H1 (cell line): ENCODE measurements at regions not wholly inside any gene's neighbourhood (a gene's known extent, or its start where the extent isn't known, plus 50 kb on each side); places are given as distances from the start of the nearest gene placed in this dataset.
A peak's percentile ranks its signal among the peaks of the same experiment; 100 is the strongest.

ENCODE experiments used
- CTCF ChIA-PET: fragments of 300-600 bp; sonication (Branson Sonifier 250); formaldehyde crosslinking; loops from one replicate; lab custom pipeline; 2021; ENCODE audit not compliant: partially characterized antibody; lab: Charles Lee
- POLR2A ChIA-PET: fragments of 300-600 bp; sonication (Branson Sonifier 250); formaldehyde crosslinking; loops from one replicate; lab custom pipeline; 2021; ENCODE audit warnings: inconsistent platforms; ENCODE audit not compliant: partially characterized antibody; lab: Charles Lee
- DNase-seq, 2 experiments: peaks; one replicate each; pipeline versions ENCODE4 v3.0.0 to v3.0.0-alpha.2; 2010 to 2022; ENCODE audit warnings: low spot score in 2 of 2, low read depth in 1 of 2, mixed read lengths in 1 of 2
- FAIRE-seq: peaks from 2 replicates; lab custom pipeline; 2011; peaks lifted over from hg19 to GRCh38; lab: Jason Lieb, UNC
- H2AFZ ChIP-seq: 2 replicates; pipeline ENCODE4 v1.8.1; 2012; ENCODE audit warnings: low read length, inconsistent platforms
- H2AK5ac ChIP-seq: 2 replicates; pipeline ENCODE4 v1.6.1; 2013; ENCODE audit warnings: low read depth, low read length
- H2BK120ac ChIP-seq: replicated peaks from 2 replicates; pipeline ENCODE3; 2013; ENCODE audit warnings: low read depth, low read length, inconsistent platforms
- H2BK12ac ChIP-seq: 2 replicates; pipeline ENCODE4 v1.6.1; 2013; ENCODE audit warnings: low read depth, low read length
- H2BK15ac ChIP-seq: 2 replicates; pipeline ENCODE4 v1.6.1; 2013; ENCODE audit warnings: low read length
- H2BK20ac ChIP-seq: 2 replicates; pipeline ENCODE4 v1.6.1; 2013; ENCODE audit warnings: low read length
- H2BK5ac ChIP-seq: 2 replicates; pipeline ENCODE4 v1.6.1; 2013; ENCODE audit warnings: low read depth, low read length
- H3K14ac ChIP-seq: 2 replicates; pipeline ENCODE4 v1.6.1; 2013; ENCODE audit warnings: inconsistent platforms; ENCODE audit not compliant: insufficient read length
- H3K18ac ChIP-seq: 2 replicates; pipeline ENCODE4 v1.6.1; 2013; ENCODE audit warnings: low read length; ENCODE audit errors: extremely low read depth
- H3K23ac ChIP-seq: 2 replicates; pipeline ENCODE4 v1.6.1; 2013; ENCODE audit warnings: inconsistent platforms; ENCODE audit not compliant: insufficient read length
- H3K23me2 ChIP-seq: 2 replicates; pipeline ENCODE4 v1.6.1; 2013; ENCODE audit warnings: low read depth, low read length
- H3K27ac ChIP-seq: 2 replicates; pipeline ENCODE4 v1.6.1; 2011; ENCODE audit warnings: low read depth, low read length, inconsistent platforms
- H3K27me3 ChIP-seq, 4 experiments: replicated peaks in 1 of 4; 1 replicate in 1 of 4; 2 replicates in 3 of 4; pipeline versions ENCODE4 v1.6.1 to v1.8.1; 2011 to 2013; ENCODE audit warnings: low read length in 3 of 4, mild to moderate bottlenecking in 3 of 4, inconsistent platforms in 2 of 4, mixed read lengths in 2 of 4, moderate library complexity in 1 of 4; ENCODE audit not compliant: control insufficient read depth in 3 of 4, insufficient read depth in 3 of 4; ENCODE audit errors: extremely low read depth in 1 of 4
- H3K36me3 ChIP-seq, 4 experiments: 2 replicates each; pipeline versions ENCODE4 v1.6.1 to v1.8.1; 2011 to 2013; ENCODE audit warnings: mild to moderate bottlenecking in 4 of 4, low read length in 3 of 4, moderate library complexity in 2 of 4, control low read depth in 1 of 4, inconsistent platforms in 1 of 4; ENCODE audit not compliant: insufficient read depth in 4 of 4, control insufficient read depth in 2 of 4
- H3K4ac ChIP-seq: replicated peaks from 2 replicates; pipeline ENCODE3; 2013; ENCODE audit warnings: low read length, low read depth, mixed read lengths, inconsistent platforms; ENCODE audit not compliant: insufficient read length
- H3K4me1 ChIP-seq, 4 experiments: replicated peaks in 1 of 4; 1 replicate in 1 of 4; 2 replicates in 3 of 4; pipeline versions ENCODE4 v1.6.1 to v1.8.1; 2011 to 2013; ENCODE audit warnings: low read length in 3 of 4, inconsistent platforms in 2 of 4, mixed read lengths in 1 of 4; ENCODE audit not compliant: insufficient read depth in 4 of 4, control insufficient read depth in 3 of 4
- H3K4me2 ChIP-seq, 2 experiments: 2 replicates each; pipeline versions ENCODE4 v1.6.1 to v1.8.1; 2011 to 2013; ENCODE audit warnings: low read depth in 2 of 2, low read length in 2 of 2, control low read depth in 1 of 2, inconsistent platforms in 1 of 2, mild to moderate bottlenecking in 1 of 2; ENCODE audit not compliant: insufficient read depth in 1 of 2
- H3K4me3 ChIP-seq, 4 experiments: fragments of 200-600, 300-600 bp in 1 of 4; sonication (generic), shearing (Covaris generic), sonication (Bioruptor Twin) in 1 of 4; 2 replicates each; pipeline versions ENCODE4 v1.5.1 to v1.8.1; 2011 to 2016; ENCODE audit warnings: low read length in 4 of 4, low read depth in 3 of 4, control low read depth in 2 of 4, inconsistent platforms in 2 of 4, mild to moderate bottlenecking in 2 of 4, mixed read lengths in 1 of 4, moderate library complexity in 1 of 4; ENCODE audit not compliant: insufficient read depth in 2 of 4; ENCODE audit errors: extremely low read depth in 1 of 4
- H3K56ac ChIP-seq: replicated peaks from 2 replicates; pipeline ENCODE3; 2013; ENCODE audit warnings: low read depth, mild to moderate bottlenecking, mixed read lengths, low read length, inconsistent platforms; ENCODE audit not compliant: insufficient read length
- H3K79me1 ChIP-seq: 2 replicates; pipeline ENCODE4 v1.6.1; 2013; ENCODE audit warnings: low read depth, low read length, control low read depth
- H3K79me2 ChIP-seq, 2 experiments: 2 replicates each; pipeline versions ENCODE4 v1.6.1 to v1.8.1; 2012 to 2013; ENCODE audit warnings: low read length in 2 of 2, mild to moderate bottlenecking in 2 of 2, inconsistent platforms in 1 of 2; ENCODE audit not compliant: insufficient read depth in 2 of 2, control insufficient read depth in 1 of 2
- H3K9ac ChIP-seq, 4 experiments: replicated peaks in 1 of 4; 1 replicate in 1 of 4; 2 replicates in 3 of 4; pipeline versions ENCODE4 v1.6.1 to v1.8.1; 2011 to 2013; ENCODE audit warnings: low read depth in 3 of 4, low read length in 3 of 4, control low read depth in 2 of 4, mild to moderate bottlenecking in 2 of 4, moderate library complexity in 2 of 4, inconsistent platforms in 1 of 4; ENCODE audit errors: extremely low read depth in 1 of 4
- H3K9me3 ChIP-seq, 2 experiments: 2 replicates each; pipeline versions ENCODE4 v1.6.1 to v1.8.1; 2012 to 2013; ENCODE audit warnings: mild to moderate bottlenecking in 2 of 2, moderate library complexity in 2 of 2, control low read depth in 1 of 2, inconsistent platforms in 1 of 2, low read depth in 1 of 2, low read length in 1 of 2, mixed read lengths in 1 of 2; ENCODE audit not compliant: insufficient read depth in 2 of 2
- H4K20me1 ChIP-seq, 2 experiments: replicated peaks in 1 of 2; 2 replicates each; pipeline versions ENCODE3 to v1.8.1; 2011 to 2013; ENCODE audit warnings: inconsistent platforms in 2 of 2, low read length in 2 of 2, mild to moderate bottlenecking in 1 of 2; ENCODE audit not compliant: insufficient read depth in 2 of 2, control insufficient read depth in 1 of 2
- H4K5ac ChIP-seq: 2 replicates; pipeline ENCODE4 v1.6.1; 2013; ENCODE audit warnings: low read length, low read depth, mixed read lengths, inconsistent platforms; ENCODE audit not compliant: insufficient read length
- H4K8ac ChIP-seq: 2 replicates; pipeline ENCODE4 v1.8.0; 2013; ENCODE audit warnings: mild to moderate bottlenecking, moderate library complexity, low read length, inconsistent platforms; ENCODE audit not compliant: insufficient read depth; ENCODE audit errors: extremely low read depth
- H4K91ac ChIP-seq: replicated peaks from 2 replicates; pipeline ENCODE3; 2013; ENCODE audit warnings: low read length, mixed read lengths, inconsistent platforms; ENCODE audit not compliant: insufficient read length
- ATF2 ChIP-seq: IDR thresholded peaks from 2 replicates; pipeline ENCODE4 v1.6.1; 2012; ENCODE audit warnings: low read length, inconsistent platforms
- KDM4A ChIP-seq: IDR thresholded peaks from one replicate; pipeline ENCODE4 v1.7.1; 2012; ENCODE audit warnings: low read depth, mild to moderate bottlenecking, moderate library complexity, low read length, inconsistent platforms; ENCODE audit not compliant: severe bottlenecking
- MAFK ChIP-seq: IDR thresholded peaks from 2 replicates; pipeline ENCODE4 v1.6.1; 2012; ENCODE audit warnings: low read depth, mild to moderate bottlenecking, improper control_type of control experiment, low read length
- SIN3A ChIP-seq, 2 experiments: IDR thresholded peaks in 1 of 2; conservative IDR thresholded peaks in 1 of 2; 2 replicates each; pipeline ENCODE4 v1.6.1; 2011 to 2012; ENCODE audit warnings: low read length in 2 of 2, improper control_type of control experiment in 1 of 2, low read depth in 1 of 2, mild to moderate bottlenecking in 1 of 2
- TAF1 ChIP-seq: IDR thresholded peaks from 2 replicates; pipeline ENCODE4 v1.6.1; 2011; ENCODE audit warnings: mild to moderate bottlenecking, low read depth, low read length
- TBP ChIP-seq: IDR thresholded peaks from 2 replicates; pipeline ENCODE4 v1.6.1; 2011; ENCODE audit warnings: low read depth, low read length, improper control_type of control experiment
- WGBS, 2 experiments: shearing (Covaris generic) in 1 of 2; methylation state at CpG; one replicate each; pipeline versions ENCODE4 v1.1.6 to v1.1.7; 2013 to 2015; ENCODE audit warnings: low lambda C conversion rate in 2 of 2, mixed read lengths in 2 of 2, inconsistent platforms in 1 of 2, low coverage in 1 of 2, missing lambda C conversion rate in 1 of 2; ENCODE audit not compliant: insufficient replicate concordance in 2 of 2, insufficient coverage in 1 of 2, insufficient read length in 1 of 2; ENCODE audit errors: extremely low coverage in 1 of 2, missing lambda C conversion rate in 1 of 2; 5-methylcytosine and 5-hydroxymethylcytosine counted together
- TF ChIP-seq, protein P1 (sequence below): IDR thresholded peaks from 2 replicates; pipeline ENCODE4 v1.6.1; 2011; ENCODE audit warnings: low read length, improper control_type of control experiment

DNA sequence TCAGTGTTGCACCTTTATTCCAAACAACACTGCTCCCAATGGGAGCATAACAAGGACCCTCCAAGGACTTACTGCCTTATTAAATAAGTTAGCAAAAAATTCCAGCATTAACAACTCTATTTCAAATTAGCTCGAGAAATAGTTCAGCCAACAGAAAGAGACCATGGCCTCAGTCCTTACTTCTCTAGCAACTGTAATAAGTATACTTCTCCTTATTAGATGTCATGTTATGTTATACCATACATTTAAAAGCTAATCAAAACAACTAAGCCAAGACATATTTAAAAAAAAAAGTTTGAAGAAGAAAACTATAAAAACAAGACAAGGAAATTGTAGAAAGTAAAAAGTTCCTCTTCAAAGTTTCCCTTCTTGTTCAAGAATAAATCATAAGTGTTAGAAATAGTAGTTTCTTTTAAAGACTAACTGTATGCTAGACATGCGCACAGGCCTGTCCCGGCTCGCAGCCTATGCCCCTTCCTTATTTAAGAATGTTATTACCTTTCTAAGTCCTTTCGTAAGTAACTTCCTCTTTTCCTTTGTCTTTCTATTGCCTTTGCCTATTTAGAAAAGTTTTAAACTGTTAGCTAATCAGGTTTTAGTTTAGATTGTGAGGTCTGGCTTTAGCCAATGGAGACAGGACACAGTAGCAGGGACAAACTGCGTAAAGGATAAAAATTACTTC lies 68.6 kb downstream of the RESF1 start:
- no peak overlapping the region for H2BK5ac ChIP-seq
- no peak overlapping the region for H4K5ac ChIP-seq
- H3K79me1 ChIP-seq: no peaks in the 10 kb centered on the region
- peak overlapping the region; percentile 43 for H2BK120ac ChIP-seq
- H3K23ac ChIP-seq: no peak overlapping the region
- no peak overlapping the region for H3K27ac ChIP-seq
- H3K23me2 ChIP-seq: no peaks in the 10 kb centered on the region; the same call in 1 of the 2 replicates
- no peaks in the 10 kb centered on the region for H3K79me2 ChIP-seq
- H2BK15ac ChIP-seq: no peak overlapping the region; the same call in 1 of the 2 replicates
- no peak overlapping the region for H3K4me2 ChIP-seq
- 92% methylated on average over 6 of the region's 6 CpGs; no CpG with 5 or more reads in 1 of the 2 experiments for WGBS, 2 experiments
- H2AFZ ChIP-seq: no peak overlapping the region
- TF ChIP-seq KDM4A: no peak
- TF ChIP-seq TAF1: no peak
- TF ChIP-seq, protein P1, sequence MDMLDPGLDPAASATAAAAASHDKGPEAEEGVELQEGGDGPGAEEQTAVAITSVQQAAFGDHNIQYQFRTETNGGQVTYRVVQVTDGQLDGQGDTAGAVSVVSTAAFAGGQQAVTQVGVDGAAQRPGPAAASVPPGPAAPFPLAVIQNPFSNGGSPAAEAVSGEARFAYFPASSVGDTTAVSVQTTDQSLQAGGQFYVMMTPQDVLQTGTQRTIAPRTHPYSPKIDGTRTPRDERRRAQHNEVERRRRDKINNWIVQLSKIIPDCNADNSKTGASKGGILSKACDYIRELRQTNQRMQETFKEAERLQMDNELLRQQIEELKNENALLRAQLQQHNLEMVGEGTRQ: no peak
- TF ChIP-seq TBP: no peak
- no peak for TF ChIP-seq ATF2
- TF ChIP-seq MAFK: no peak
- no peak for TF ChIP-seq SIN3A (conservative IDR thresholded peaks at IDR 0.05 in 1 of 2, IDR thresholded peaks at IDR 0.05 in 1 of 2; ENCODE audit: low read depth in 1 of 2, low read length in 2 of 2)
- TF ChIP-seq, all 59 proteins: peak for 0
- CTCF ChIA-PET: interaction anchor here (0.7 to 0.9 kb wide), 3 partner anchors 40 to 284 kb away, joined by 4 to 5 read pairs (median 4); no protein-coding TSS in a partner anchor
- Histone ChIP-seq H3K4me1 (peaks cover 0 to 22% (median 8%) of the 10 kb centered on the region in 4 experiments; a peak in 3 of 7 replicates), H2AK5ac (no peak overlapping the region), H2BK12ac (no peak overlapping the region), H3K4ac (no peak overlapping the region), H2BK20ac (0 out of 2 replicates have a peak overlapping the region, but pooled peaks have one; percentile 81), H3K9me3 (no peaks in the 10 kb centered on the region), H4K91ac (no peak overlapping the region), H3K4me3 (no peak overlapping the region), H3K27me3 (no peaks in the 10 kb centered on the region), H3K18ac (no peak overlapping the region), H4K20me1 (no peaks in the 10 kb centered on the region), H3K36me3 (no peaks in the 10 kb centered on the region), H3K9ac (no peak overlapping the region), H3K56ac (no peak overlapping the region), H4K8ac (no peak overlapping the region), H3K14ac (no peak overlapping the region)
- DNase-seq (no peak), FAIRE-seq (no peak)
- POLR2A ChIA-PET: interaction anchor here (0.6 kb wide), 1 partner anchor 86 kb away, joined by 4 read pairs; no protein-coding TSS in a partner anchor
